GM12878 (cell line): ENCODE measurements at regions not wholly inside any gene's neighbourhood (a gene's known extent, or its start where the extent isn't known, plus 50 kb on each side); places are given as distances from the start of the nearest gene placed in this dataset.

Experiments used
- ATAC-seq: fragments of 200-7000 bp; cut with Tn5 transposase; 3 replicates; pipeline ENCODE4 v1.9.1; 2020; ENCODE audit warnings: mild to moderate bottlenecking, moderate library complexity
- BruUV-seq: library from RNA; stranded (reverse); fragments of 400-500 nt; replicated peaks from 2 replicates; lab custom pipeline; 2021; lab: Mats Ljungman, UMichigan
- CTCF ChIA-PET: fragments of 300-600 bp; sonication (Branson Sonifier 250); formaldehyde crosslinking; extraction: SDS; loops from one replicate; lab custom pipeline; 2021; ENCODE audit warnings: inconsistent platforms; lab: Yijun Ruan, JAX
- POLR2A ChIA-PET: fragments of 350-600 bp; formaldehyde crosslinking; extraction: SDS; loops from one replicate; lab custom pipeline; 2021; ENCODE audit warnings: inconsistent platforms; lab: Charles Lee
- RAD21 ChIA-PET: fragments of 300-600 bp; sonication (Branson Sonifier 250); formaldehyde crosslinking; loops from one replicate; lab custom pipeline; 2023; ENCODE audit warnings: antibody characterized with exemption; ENCODE audit not compliant: unreplicated experiment; lab: Charles Lee
- SMC1A ChIA-PET: fragments of 300-600 bp; sonication (Branson Sonifier 250); formaldehyde crosslinking; loops from one replicate; lab custom pipeline; 2023; ENCODE audit not compliant: unreplicated experiment, uncharacterized antibody; lab: Charles Lee
- DNase-seq: peaks from one replicate; pipeline ENCODE4 v3.0.0-alpha.2; 2011; ENCODE audit warnings: low read depth, low spot score
- FAIRE-seq: peaks from 3 replicates; lab custom pipeline; 2011; peaks lifted over from hg19 to GRCh38; lab: Jason Lieb, UNC
- H2AFZ ChIP-seq: 2 replicates; pipeline ENCODE4 v1.6.0; 2011; ENCODE audit warnings: low read depth, low read length, control low read depth; ENCODE audit not compliant: control insufficient read depth
- H3K27ac ChIP-seq: 2 replicates; pipeline ENCODE4 v1.5.1; 2011; ENCODE audit warnings: control low read depth; ENCODE audit not compliant: control insufficient read depth, insufficient read depth
- H3K27me3 ChIP-seq, 2 experiments: replicated peaks in 1 of 2; 2 replicates each; pipeline versions ENCODE4 v1.6.0 to v1.6.1; 2011; ENCODE audit warnings: low read length in 1 of 2; ENCODE audit not compliant: control insufficient read depth in 2 of 2, insufficient read depth in 2 of 2
- H3K36me3 ChIP-seq, 2 experiments: 2 replicates each; pipeline ENCODE4 v1.5.1; 2011; ENCODE audit warnings: low read length in 1 of 2; ENCODE audit not compliant: control insufficient read depth in 2 of 2, insufficient read depth in 2 of 2
- H3K4me1 ChIP-seq: 2 replicates; pipeline ENCODE4 v1.6.1; 2011; ENCODE audit warnings: mild to moderate bottlenecking, low read length, moderate library complexity, mixed read lengths; ENCODE audit not compliant: control insufficient read depth, insufficient read depth
- H3K4me2 ChIP-seq: 2 replicates; pipeline ENCODE4 v1.6.0; 2011; ENCODE audit warnings: control low read depth; ENCODE audit not compliant: control insufficient read depth, insufficient read depth
- H3K4me3 ChIP-seq: fragments of 200-600 bp; sonication (generic); 2 replicates; pipeline ENCODE4 v1.5.1; 2016
- H3K79me2 ChIP-seq: 2 replicates; pipeline ENCODE4 v1.6.0; 2011; ENCODE audit warnings: low read length; ENCODE audit not compliant: control insufficient read depth, insufficient read depth
- H3K9ac ChIP-seq: 2 replicates; pipeline ENCODE4 v1.8.0; 2011; ENCODE audit warnings: low read length, control low read depth, mixed read lengths; ENCODE audit not compliant: control insufficient read depth, insufficient read depth
- H3K9me3 ChIP-seq: replicated peaks from 3 replicates; pipeline ENCODE4 v1.5.1; 2011; ENCODE audit warnings: mild to moderate bottlenecking, low read length; ENCODE audit not compliant: control insufficient read depth, insufficient read depth
- H4K20me1 ChIP-seq: 2 replicates; pipeline ENCODE4 v1.6.0; 2011; ENCODE audit not compliant: control insufficient read depth, insufficient read depth
- CUX1 ChIP-seq: IDR thresholded peaks from 2 replicates; pipeline ENCODE4 v1.6.1; 2012; ENCODE audit warnings: improper control_type of control experiment, low read depth, low read length; ENCODE audit not compliant: insufficient replicate concordance
- HCFC1 ChIP-seq: fragments of 150-350 bp; IDR thresholded peaks from 2 replicates; pipeline ENCODE4 v1.6.1; 2014; ENCODE audit warnings: low read length
- HDAC6 ChIP-seq: fragments of 200-600 bp; sonication (generic); IDR thresholded peaks from one replicate; pipeline ENCODE4 v1.8.0; 2017; ENCODE audit warnings: antibody characterized with exemption; ENCODE audit not compliant: unreplicated experiment
- MYC ChIP-seq: IDR thresholded peaks from 2 replicates; pipeline ENCODE4 v1.6.1; 2011; ENCODE audit warnings: mild to moderate bottlenecking, low read length, moderate library complexity, inconsistent platforms; ENCODE audit not compliant: insufficient read depth, insufficient replicate concordance, insufficient read length, severe bottlenecking
- PAX5 ChIP-seq: IDR thresholded peaks from 2 replicates; pipeline ENCODE4 v1.6.1; 2011; ENCODE audit warnings: low read depth, low read length, borderline replicate concordance
- SPI1 ChIP-seq: IDR thresholded peaks from 2 replicates; pipeline ENCODE4 v1.6.1; 2011; ENCODE audit warnings: low read depth, mild to moderate bottlenecking, low read length, moderate library complexity, borderline replicate concordance; ENCODE audit not compliant: insufficient read depth
- TARDBP ChIP-seq: IDR thresholded peaks from 2 replicates; pipeline ENCODE4 v1.6.1; 2016; ENCODE audit warnings: borderline replicate concordance
- ZNF207 ChIP-seq: fragments of 450-650 bp; IDR thresholded peaks from 2 replicates; pipeline ENCODE4 v1.6.1; 2014; ENCODE audit warnings: antibody characterized with exemption, mild to moderate bottlenecking, borderline replicate concordance
- ZNF24 ChIP-seq: fragments of 450-650 bp; IDR thresholded peaks from 2 replicates; pipeline ENCODE4 v1.6.1; 2017; ENCODE audit warnings: antibody characterized with exemption, mild to moderate bottlenecking
- ZZZ3 ChIP-seq: IDR thresholded peaks from 2 replicates; pipeline ENCODE4 v1.6.1; 2011; ENCODE audit warnings: low read depth; ENCODE audit not compliant: control insufficient read depth, insufficient read length
- WGBS: methylation state at CpG from one replicate; pipeline ENCODE4 v1.1.6; 2016; ENCODE audit warnings: low lambda C conversion rate; ENCODE audit not compliant: insufficient replicate concordance, insufficient coverage; ENCODE audit errors: missing lambda C conversion rate; 5-methylcytosine and 5-hydroxymethylcytosine counted together
- in situ Hi-C: fragments of 300-500 bp; cut with MboI; formaldehyde crosslinking; loops from 9 replicates; pipeline ENCODE4 v1.14.3; 2018; ENCODE audit warnings: mixed read lengths
- intact Hi-C: fragments of 100-400 bp; cut with micrococcal nuclease; formaldehyde crosslinking; loops from one replicate; pipeline ENCODE4 v1.14.2; 2022; ENCODE audit not compliant: unreplicated experiment

- TF ChIP-seq CUX1 (no peak), ZNF207 (no peak), TARDBP (no peak), ZZZ3 (no peak), MYC (no peak)
- TF ChIP-seq, all 136 proteins: peak for 0
Observed at GRCh38 chr15:62964251-62964650, 78.3 kb upstream of the TPM1 start (continued).

DNA sequence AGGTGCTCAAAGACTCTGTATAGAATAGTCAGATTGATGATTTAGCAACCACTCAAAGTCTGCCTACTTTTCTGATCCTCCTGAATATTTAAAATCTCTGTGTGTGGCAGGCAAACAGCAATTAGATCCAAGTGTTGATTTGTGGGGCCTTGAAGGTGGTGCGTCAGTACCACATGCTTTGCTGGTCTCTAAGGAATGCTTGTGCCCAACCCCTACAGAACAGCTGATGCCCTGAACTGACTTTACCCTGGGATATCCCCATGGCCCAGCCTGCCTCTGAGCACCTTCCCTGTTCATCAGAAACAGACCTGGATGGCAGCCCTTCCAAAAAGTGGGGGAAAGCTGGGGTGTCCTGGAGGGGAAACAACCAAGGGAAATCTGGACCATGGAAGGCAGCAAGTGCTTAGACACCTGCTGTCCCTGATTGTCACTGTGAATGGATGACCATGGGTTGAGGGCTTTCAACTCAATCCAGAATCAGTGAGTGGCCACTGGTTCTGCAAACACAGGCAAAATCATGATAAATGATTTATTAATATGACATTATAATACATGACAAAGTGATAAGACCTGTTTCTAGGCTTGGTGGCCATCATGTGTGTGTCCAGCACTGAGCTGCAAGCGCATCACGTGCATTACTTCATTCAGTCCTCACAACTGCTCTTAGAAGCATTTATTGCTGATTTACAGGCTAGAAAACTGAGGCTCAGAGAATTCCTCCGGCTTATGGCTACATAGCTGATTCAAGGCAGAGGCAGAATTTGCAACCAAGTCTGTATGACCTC, 76.1 kb upstream of the TPM1 start:
- H3K27me3 ChIP-seq, result no peaks in the 10 kb centered on the region; a peak in 1 of 4 replicates
- ATAC-seq, result no peak
- intact Hi-C loops, result no loop called here
- FAIRE-seq, result no peak
- H3K27ac ChIP-seq, result no peak overlapping the region
- in situ Hi-C loops, result no loop called here
- H4K20me1 ChIP-seq, result no peaks in the 10 kb centered on the region
- no peaks in the 10 kb centered on the region for H3K36me3 ChIP-seq
- ChIA-PET SMC1A (no interaction called here), CTCF (no interaction called here), RAD21 (no interaction called here), POLR2A (no interaction called here)
- 55% methylated on average over 4 of the region's 4 CpGs for WGBS
- no peaks in the 10 kb centered on the region for H3K79me2 ChIP-seq
- DNase-seq, result no peak
- H3K4me2 ChIP-seq, result no peak overlapping the region
- no peak overlapping the region for H3K9ac ChIP-seq
- no TSS peak for BruUV-seq
- H2AFZ ChIP-seq, result no peak overlapping the region
- no peaks in the 10 kb centered on the region for H3K9me3 ChIP-seq
- no peak overlapping the region for H3K4me3 ChIP-seq
- no peaks in the 10 kb centered on the region for H3K4me1 ChIP-seq
- TF ChIP-seq HDAC6 (no peak), ZNF24 (no peak), PAX5 (no peak), HCFC1 (no peak), CUX1 (no peak), SPI1 (no peak)
